Loucy (cell line): ENCODE measurements at regions not wholly inside any gene's neighbourhood (a gene's known extent, or its start where the extent isn't known, plus 50 kb on each side); places are given as distances from the start of the nearest gene placed in this dataset.

Experiments
- H2AFZ ChIP-seq: fragments of 200-600 bp; sonication (generic); 2 replicates; pipeline ENCODE4 v1.6.0; 2016; ENCODE audit warnings: antibody characterized with exemption, mild to moderate bottlenecking, low read length, moderate library complexity
- H3F3A ChIP-seq: fragments of 200-600 bp; 2 replicates; pipeline ENCODE4 v1.6.0; 2016; ENCODE audit warnings: antibody characterized with exemption, low read depth, mild to moderate bottlenecking
- H3K27me3 ChIP-seq: fragments of 200-600 bp; sonication (generic); 2 replicates; pipeline ENCODE4 v1.6.1; 2014; ENCODE audit warnings: low read length, mild to moderate bottlenecking; ENCODE audit not compliant: insufficient read depth, poor library complexity, severe bottlenecking
- H3K36me3 ChIP-seq: fragments of 200-600 bp; sonication (generic); 2 replicates; pipeline ENCODE4 v1.6.1; 2016; ENCODE audit warnings: low read length; ENCODE audit not compliant: insufficient read depth
- H3K4me1 ChIP-seq: fragments of 200-600 bp; sonication (generic); 2 replicates; pipeline ENCODE4 v1.5.1; 2014; ENCODE audit warnings: low read length, mild to moderate bottlenecking; ENCODE audit not compliant: insufficient read depth, poor library complexity, severe bottlenecking
- H3K4me2 ChIP-seq: fragments of 200-600 bp; sonication (generic); 2 replicates; pipeline ENCODE4 v1.6.0; 2014; ENCODE audit warnings: antibody characterized with exemption, low read length, low read depth, mild to moderate bottlenecking; ENCODE audit not compliant: poor library complexity, severe bottlenecking
- H3K4me3 ChIP-seq: fragments of 200-600 bp; sonication (generic); 2 replicates; pipeline ENCODE4 v1.5.1; 2014; ENCODE audit warnings: low read length, mild to moderate bottlenecking, mixed read lengths; ENCODE audit not compliant: poor library complexity, severe bottlenecking
- H3K79me2 ChIP-seq: fragments of 200-600 bp; sonication (generic); 2 replicates; pipeline ENCODE4 v1.6.1; 2014; ENCODE audit warnings: low read length; ENCODE audit not compliant: insufficient read depth
- H3K9ac ChIP-seq: fragments of 200-600 bp; sonication (generic); 2 replicates; pipeline ENCODE4 v1.6.0; 2014; ENCODE audit warnings: mild to moderate bottlenecking, low read depth, low read length, moderate library complexity; ENCODE audit not compliant: poor library complexity, severe bottlenecking
- H3K9me2 ChIP-seq: fragments of 200-600 bp; sonication (generic); replicated peaks from 2 replicates; pipeline ENCODE4 v1.6.1; 2016; ENCODE audit warnings: low read depth, low read length, mixed read lengths
- H3K9me3 ChIP-seq: fragments of 200-600 bp; sonication (generic); 2 replicates; pipeline ENCODE4 v1.6.1; 2014; ENCODE audit warnings: mild to moderate bottlenecking, antibody characterized with exemption, low read length, low read depth; ENCODE audit not compliant: insufficient read depth
- H4K20me1 ChIP-seq: fragments of 200-600 bp; sonication (generic); 2 replicates; pipeline ENCODE4 v1.6.0; 2014; ENCODE audit warnings: antibody characterized with exemption, low read length, mild to moderate bottlenecking; ENCODE audit not compliant: insufficient read depth, poor library complexity, severe bottlenecking
- CTCF ChIP-seq: fragments of 200-600 bp; sonication (generic); conservative IDR thresholded peaks from 2 replicates; pipeline ENCODE4 v1.5.1; 2014; ENCODE audit warnings: mild to moderate bottlenecking, antibody characterized with exemption, low read length
- EZH2phosphoT487 ChIP-seq: fragments of 200-600 bp; IDR thresholded peaks from 2 replicates; pipeline ENCODE4 v1.6.1; 2018; ENCODE audit warnings: antibody characterized with exemption, mild to moderate bottlenecking, moderate library complexity, borderline replicate concordance

DNA sequence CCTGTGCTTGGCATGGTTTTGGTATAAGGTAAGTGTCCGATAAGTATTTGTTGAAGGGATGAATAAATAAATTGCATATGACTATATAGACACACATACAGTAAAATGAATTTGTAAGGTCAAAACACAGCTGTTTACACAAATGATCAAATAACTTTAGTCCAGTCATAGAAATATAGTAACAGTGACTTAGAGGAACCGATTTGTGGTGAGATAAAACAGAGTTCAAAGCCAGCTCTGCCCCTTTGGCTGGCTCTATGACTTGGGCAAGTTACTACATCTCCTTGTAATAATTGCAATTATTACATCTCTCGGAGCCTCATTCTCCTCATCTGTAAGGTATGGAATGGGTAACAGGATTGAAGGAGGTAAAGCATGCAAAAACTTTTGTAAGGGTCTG is 384.0 kb downstream of the PLK2 start:
- no peak overlapping the region for H2AFZ ChIP-seq
- peaks cover 15% of the 10 kb centered on the region for H3K4me1 ChIP-seq
- no peak overlapping the region for H3K4me2 ChIP-seq
- H3K79me2 ChIP-seq: no peaks in the 10 kb centered on the region
- H3F3A ChIP-seq: no peaks in the 10 kb centered on the region
- no peak overlapping the region for H3K4me3 ChIP-seq
- no peaks in the 10 kb centered on the region for H3K9me2 ChIP-seq
- no peaks in the 10 kb centered on the region for H3K9me3 ChIP-seq
- TF ChIP-seq CTCF (no peak), EZH2phosphoT487 (no peak)
- H4K20me1 ChIP-seq: no peaks in the 10 kb centered on the region
- no peak overlapping the region for H3K9ac ChIP-seq
- H3K27me3 ChIP-seq: no peaks in the 10 kb centered on the region
- H3K36me3 ChIP-seq: no peaks in the 10 kb centered on the region

- no peaks in the 10 kb centered on the region for H4K20me1 ChIP-seq
- no peaks in the 10 kb centered on the region for H3K9me3 ChIP-seq
- no peaks in the 10 kb centered on the region for H3F3A ChIP-seq
- H3K4me1 ChIP-seq: peaks cover 15% of the 10 kb centered on the region
- no peak overlapping the region for H3K9ac ChIP-seq
- H2AFZ ChIP-seq: no peak overlapping the region
- H3K36me3 ChIP-seq: no peaks in the 10 kb centered on the region
- H3K4me2 ChIP-seq: no peak overlapping the region
- H3K9me2 ChIP-seq: no peaks in the 10 kb centered on the region
- TF ChIP-seq CTCF (no peak), EZH2phosphoT487 (no peak)
- H3K4me3 ChIP-seq: no peak overlapping the region
- H3K79me2 ChIP-seq: no peaks in the 10 kb centered on the region
- H3K27me3 ChIP-seq: no peaks in the 10 kb centered on the region
Measured at GRCh38 chr5:58074717-58075116, 385.2 kb downstream of the PLK2 start.

- Histone ChIP-seq H3K4me3 (no peak overlapping the region), H3K9me3 (no peaks in the 10 kb centered on the region), H3K27me3 (no peaks in the 10 kb centered on the region), H3K36me3 (no peaks in the 10 kb centered on the region), H3K4me2 (no peak overlapping the region), H3F3A (no peaks in the 10 kb centered on the region), H3K9ac (no peak overlapping the region), H3K79me2 (no peaks in the 10 kb centered on the region), H2AFZ (no peak overlapping the region), H3K9me2 (no peaks in the 10 kb centered on the region), H3K4me1 (peaks cover 15% of the 10 kb centered on the region), H4K20me1 (no peaks in the 10 kb centered on the region)
- no peak for TF ChIP-seq EZH2phosphoT487
- TF ChIP-seq CTCF: no peak
Measured at GRCh38 chr5:58074222-58074621, 385.7 kb downstream of the PLK2 start.
